ENCODE measurements at regions not wholly inside any gene's neighbourhood (a gene's known extent, or its start where the extent isn't known, plus 50 kb on each side); places are given as distances from the start of the nearest gene placed in this dataset.

- TF ChIP-seq EZH2 (optimal IDR thresholded peaks at IDR 0.05; ENCODE audit: low read depth, low read length) (no peak), EZH2phosphoT487 (IDR thresholded peaks at IDR 0.05; ENCODE audit: low read length) (no peak)
- TF ChIP-seq, protein P1, sequence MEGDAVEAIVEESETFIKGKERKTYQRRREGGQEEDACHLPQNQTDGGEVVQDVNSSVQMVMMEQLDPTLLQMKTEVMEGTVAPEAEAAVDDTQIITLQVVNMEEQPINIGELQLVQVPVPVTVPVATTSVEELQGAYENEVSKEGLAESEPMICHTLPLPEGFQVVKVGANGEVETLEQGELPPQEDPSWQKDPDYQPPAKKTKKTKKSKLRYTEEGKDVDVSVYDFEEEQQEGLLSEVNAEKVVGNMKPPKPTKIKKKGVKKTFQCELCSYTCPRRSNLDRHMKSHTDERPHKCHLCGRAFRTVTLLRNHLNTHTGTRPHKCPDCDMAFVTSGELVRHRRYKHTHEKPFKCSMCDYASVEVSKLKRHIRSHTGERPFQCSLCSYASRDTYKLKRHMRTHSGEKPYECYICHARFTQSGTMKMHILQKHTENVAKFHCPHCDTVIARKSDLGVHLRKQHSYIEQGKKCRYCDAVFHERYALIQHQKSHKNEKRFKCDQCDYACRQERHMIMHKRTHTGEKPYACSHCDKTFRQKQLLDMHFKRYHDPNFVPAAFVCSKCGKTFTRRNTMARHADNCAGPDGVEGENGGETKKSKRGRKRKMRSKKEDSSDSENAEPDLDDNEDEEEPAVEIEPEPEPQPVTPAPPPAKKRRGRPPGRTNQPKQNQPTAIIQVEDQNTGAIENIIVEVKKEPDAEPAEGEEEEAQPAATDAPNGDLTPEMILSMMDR (IDR thresholded peaks at IDR 0.05; ENCODE audit: low read length), result no peak
- no peaks in the 10 kb centered on the region for H3K4me1 ChIP-seq (ENCODE audit: low read length)
- no peaks in the 10 kb centered on the region for H3F3A ChIP-seq (ENCODE audit: insufficient read depth, low read length)
- DNase-seq, result no peak
- H3K36me3 ChIP-seq (replicated peaks; ENCODE audit: insufficient read depth, low read length), result no peaks in the 10 kb centered on the region
- no peak overlapping the region for H2AFZ ChIP-seq (ENCODE audit: low read length)
- H3K9me2 ChIP-seq (replicated peaks; ENCODE audit: insufficient read depth, low read length), result no peaks in the 10 kb centered on the region
- H3K27ac ChIP-seq (ENCODE audit: low read length), result no peak overlapping the region
- H3K4me3 ChIP-seq (ENCODE audit: low read length), result no peak overlapping the region
- no peaks in the 10 kb centered on the region for H3K79me2 ChIP-seq (ENCODE audit: low read length)
- H3K9me3 ChIP-seq (replicated peaks; ENCODE audit: insufficient read depth, low read length), result no peaks in the 10 kb centered on the region
- no peak overlapping the region for H3K9ac ChIP-seq (ENCODE audit: low read length)
- no peaks in the 10 kb centered on the region for H4K20me1 ChIP-seq (ENCODE audit: insufficient read depth, low read length)
- H3K27me3 ChIP-seq (replicated peaks; ENCODE audit: insufficient read depth, low read length), result no peaks in the 10 kb centered on the region
- H3K4me2 ChIP-seq (ENCODE audit: low read depth, low read length), result no peak overlapping the region
Observed at GRCh38 chr1:228992044-228992443, 256.8 kb downstream of the RHOU start.

- no peaks in the 10 kb centered on the region for H3K9me3 ChIP-seq (replicated peaks; ENCODE audit: insufficient read depth, low read length)
- H3K4me1 ChIP-seq (ENCODE audit: low read length), result no peaks in the 10 kb centered on the region
- no peaks in the 10 kb centered on the region for H3K27me3 ChIP-seq (replicated peaks; ENCODE audit: insufficient read depth, low read length)
- TF ChIP-seq, protein P1 (IDR thresholded peaks at IDR 0.05; ENCODE audit: low read length), result no peak
- TF ChIP-seq EZH2 (optimal IDR thresholded peaks at IDR 0.05; ENCODE audit: low read depth, low read length) (no peak), EZH2phosphoT487 (IDR thresholded peaks at IDR 0.05; ENCODE audit: low read length) (no peak)
- H3F3A ChIP-seq (ENCODE audit: insufficient read depth, low read length), result no peaks in the 10 kb centered on the region
- DNase-seq, result no peak
- H3K36me3 ChIP-seq (replicated peaks; ENCODE audit: insufficient read depth, low read length), result no peaks in the 10 kb centered on the region
- H3K9me2 ChIP-seq (replicated peaks; ENCODE audit: insufficient read depth, low read length), result no peaks in the 10 kb centered on the region
- H3K4me3 ChIP-seq (ENCODE audit: low read length), result no peak overlapping the region
- no peak overlapping the region for H3K4me2 ChIP-seq (ENCODE audit: low read depth, low read length)
- no peak overlapping the region for H3K27ac ChIP-seq (ENCODE audit: low read length)
- H4K20me1 ChIP-seq (ENCODE audit: insufficient read depth, low read length), result no peaks in the 10 kb centered on the region
- no peak overlapping the region for H2AFZ ChIP-seq (ENCODE audit: low read length)
- H3K79me2 ChIP-seq (ENCODE audit: low read length), result no peaks in the 10 kb centered on the region
- no peak overlapping the region for H3K9ac ChIP-seq (ENCODE audit: low read length)
Observed at GRCh38 chr1:228992907-228993535, 257.7 kb downstream of the RHOU start.

DNA sequence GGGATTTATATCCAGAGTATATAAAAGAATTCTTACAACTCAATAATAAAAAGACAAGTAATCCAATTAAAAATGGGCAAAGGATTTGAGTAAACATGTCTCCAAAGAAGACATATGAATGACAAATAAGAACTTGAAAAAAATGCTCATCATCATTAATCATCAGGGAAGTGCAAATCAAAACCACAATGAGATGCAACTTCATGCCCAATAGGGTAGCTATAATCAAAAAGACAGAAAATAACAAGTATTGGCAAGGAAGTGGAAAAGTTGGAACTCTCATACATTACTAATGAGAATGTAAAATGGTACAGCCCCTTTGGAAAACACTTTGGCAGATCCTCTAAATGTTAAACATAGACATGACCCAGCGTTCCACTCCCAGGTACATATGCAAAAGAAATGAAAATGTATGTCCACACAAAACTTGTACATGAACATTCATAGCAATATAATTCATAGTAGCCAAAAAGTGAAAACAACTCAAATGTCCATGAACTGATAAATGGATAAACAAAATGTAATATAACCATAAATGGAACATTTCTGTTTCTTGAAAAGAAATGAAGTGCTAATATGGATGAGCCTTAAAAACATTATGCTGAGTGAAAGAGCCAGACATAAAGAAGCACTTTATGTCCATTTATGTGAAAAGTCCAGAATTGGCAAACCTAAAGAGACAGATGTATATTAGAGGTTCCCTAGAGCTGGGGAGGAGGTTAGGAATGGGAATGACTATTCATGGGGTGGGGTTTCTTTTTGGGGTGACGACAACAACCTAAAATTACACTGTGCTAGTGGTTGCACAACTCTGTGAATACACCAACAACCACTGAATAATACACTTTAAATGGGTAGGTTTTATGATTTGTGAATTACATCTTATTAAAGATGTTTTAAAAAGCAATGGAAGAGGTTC lies 259.7 kb downstream of the RHOU start:
- no peaks in the 10 kb centered on the region for H3K4me1 ChIP-seq (ENCODE audit: low read length)
- H3K4me3 ChIP-seq (ENCODE audit: low read length), result no peak overlapping the region
- no peaks in the 10 kb centered on the region for H3K36me3 ChIP-seq (replicated peaks; ENCODE audit: insufficient read depth, low read length)
- H3K27me3 ChIP-seq (replicated peaks; ENCODE audit: insufficient read depth, low read length), result no peaks in the 10 kb centered on the region
- H3K9ac ChIP-seq (ENCODE audit: low read length), result no peak overlapping the region
- TF ChIP-seq EZH2phosphoT487 (IDR thresholded peaks at IDR 0.05; ENCODE audit: low read length) (no peak), EZH2 (optimal IDR thresholded peaks at IDR 0.05; ENCODE audit: low read depth, low read length) (no peak)
- TF ChIP-seq, protein P1 (IDR thresholded peaks at IDR 0.05; ENCODE audit: low read length), result no peak
- H3K79me2 ChIP-seq (ENCODE audit: low read length), result no peaks in the 10 kb centered on the region
- H3K27ac ChIP-seq (ENCODE audit: low read length), result no peak overlapping the region
- no peak overlapping the region for H2AFZ ChIP-seq (ENCODE audit: low read length)
- DNase-seq, result no peak
- H3K9me2 ChIP-seq (replicated peaks; ENCODE audit: insufficient read depth, low read length), result no peaks in the 10 kb centered on the region
- no peak overlapping the region for H3K4me2 ChIP-seq (ENCODE audit: low read depth, low read length)
- no peaks in the 10 kb centered on the region for H3K9me3 ChIP-seq (replicated peaks; ENCODE audit: insufficient read depth, low read length)
- no peaks in the 10 kb centered on the region for H4K20me1 ChIP-seq (ENCODE audit: insufficient read depth, low read length)
- no peaks in the 10 kb centered on the region for H3F3A ChIP-seq (ENCODE audit: insufficient read depth, low read length)
